ENCODE measurements at regions not wholly inside any gene's neighbourhood (a gene's known extent, or its start where the extent isn't known, plus 50 kb on each side); places are given as distances from the start of the nearest gene placed in this dataset.
"Not testable (repeated sequence)": the region's sequence is repeated elsewhere in the genome, so short reads cannot be mapped to it uniquely, and the experiment has no call there.

DNA sequence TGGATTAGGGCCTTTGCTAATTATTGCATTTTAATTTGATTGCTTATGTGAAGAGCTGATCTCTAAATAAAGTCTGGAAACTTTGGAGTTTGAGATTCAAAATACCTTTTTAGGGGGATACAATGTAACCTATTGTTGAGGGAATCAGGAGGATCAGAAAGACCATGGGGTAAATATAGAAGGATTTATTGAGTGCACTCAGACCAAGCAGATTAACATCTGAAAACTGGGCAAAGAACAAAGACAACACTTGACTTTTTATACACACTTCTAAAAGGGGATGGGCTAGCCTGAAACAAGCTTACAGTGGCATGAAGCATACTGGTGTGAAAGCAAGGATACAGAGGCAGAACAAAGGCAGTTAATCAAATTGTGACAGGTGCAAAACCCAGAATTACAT is 174.3 kb downstream of the MRPS30 start:
- DNase-seq (ENCODE audit: low read depth), result peak; percentile 0
- TF ChIP-seq, protein P1, sequence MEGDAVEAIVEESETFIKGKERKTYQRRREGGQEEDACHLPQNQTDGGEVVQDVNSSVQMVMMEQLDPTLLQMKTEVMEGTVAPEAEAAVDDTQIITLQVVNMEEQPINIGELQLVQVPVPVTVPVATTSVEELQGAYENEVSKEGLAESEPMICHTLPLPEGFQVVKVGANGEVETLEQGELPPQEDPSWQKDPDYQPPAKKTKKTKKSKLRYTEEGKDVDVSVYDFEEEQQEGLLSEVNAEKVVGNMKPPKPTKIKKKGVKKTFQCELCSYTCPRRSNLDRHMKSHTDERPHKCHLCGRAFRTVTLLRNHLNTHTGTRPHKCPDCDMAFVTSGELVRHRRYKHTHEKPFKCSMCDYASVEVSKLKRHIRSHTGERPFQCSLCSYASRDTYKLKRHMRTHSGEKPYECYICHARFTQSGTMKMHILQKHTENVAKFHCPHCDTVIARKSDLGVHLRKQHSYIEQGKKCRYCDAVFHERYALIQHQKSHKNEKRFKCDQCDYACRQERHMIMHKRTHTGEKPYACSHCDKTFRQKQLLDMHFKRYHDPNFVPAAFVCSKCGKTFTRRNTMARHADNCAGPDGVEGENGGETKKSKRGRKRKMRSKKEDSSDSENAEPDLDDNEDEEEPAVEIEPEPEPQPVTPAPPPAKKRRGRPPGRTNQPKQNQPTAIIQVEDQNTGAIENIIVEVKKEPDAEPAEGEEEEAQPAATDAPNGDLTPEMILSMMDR (conservative IDR thresholded peaks at IDR 0.05; ENCODE audit: control insufficient read depth, insufficient read depth, low read depth, low read length), result no peak
- no peak overlapping the region for H3K4me3 ChIP-seq (ENCODE audit: control insufficient read depth, low read depth, low read length)

DNA sequence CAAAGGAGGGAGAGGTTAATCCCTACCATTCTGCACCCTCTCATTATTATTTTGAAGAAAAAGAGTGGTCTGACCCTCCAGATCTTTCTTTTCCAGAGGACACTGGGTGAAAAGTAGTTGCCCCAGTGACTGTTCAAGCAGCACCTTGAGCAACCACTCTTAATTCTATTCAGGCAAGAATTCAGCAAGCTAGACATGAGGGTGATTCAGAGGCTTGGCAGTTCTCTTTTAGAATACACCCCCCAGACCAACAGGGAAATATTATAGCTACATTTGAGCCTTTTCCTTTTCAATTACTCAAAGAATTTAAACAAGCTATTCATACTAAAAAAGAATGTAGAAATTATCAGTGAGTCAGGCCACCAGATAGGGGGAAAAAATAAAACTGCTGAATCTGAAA is 178.3 kb downstream of the MRPS30 start:
- no peak overlapping the region for H3K4me3 ChIP-seq (ENCODE audit: control insufficient read depth, low read depth, low read length)
- DNase-seq (ENCODE audit: low read depth), result no peak
- TF ChIP-seq, protein P1 (conservative IDR thresholded peaks at IDR 0.05; ENCODE audit: control insufficient read depth, insufficient read depth, low read depth, low read length), result no peak

- TF ChIP-seq, protein P1 (conservative IDR thresholded peaks at IDR 0.05; ENCODE audit: control insufficient read depth, insufficient read depth, low read depth, low read length), result no peak
- no peak overlapping the region for H3K4me3 ChIP-seq (ENCODE audit: control insufficient read depth, low read depth, low read length)
- DNase-seq (ENCODE audit: low read depth), result no peak
Observed at GRCh38 chr5:44991693-44992092, 182.9 kb downstream of the MRPS30 start.

DNA sequence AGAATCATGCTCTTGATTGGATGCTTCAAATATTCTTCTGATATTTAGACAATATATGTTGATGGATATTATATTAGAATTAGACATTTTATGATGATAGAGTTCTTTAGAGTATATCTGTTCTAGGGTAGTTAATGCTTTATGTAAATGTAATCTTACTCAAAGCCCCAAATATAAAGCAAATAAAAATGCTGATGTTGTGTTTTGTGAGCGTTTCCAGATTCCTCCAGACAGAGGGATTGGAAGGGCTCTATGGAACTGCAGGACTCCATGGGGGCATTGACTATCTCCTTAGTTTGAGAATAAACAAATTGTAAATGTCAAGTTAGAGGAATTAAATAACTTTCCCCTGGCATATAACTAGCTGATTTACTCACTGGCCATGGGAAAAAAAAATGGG is 184.5 kb downstream of the MRPS30 start:
- TF ChIP-seq, protein P1 (conservative IDR thresholded peaks at IDR 0.05; ENCODE audit: control insufficient read depth, insufficient read depth, low read depth, low read length), result no peak
- no peak for DNase-seq (ENCODE audit: low read depth)
- no peak overlapping the region for H3K4me3 ChIP-seq (ENCODE audit: control insufficient read depth, low read depth, low read length)

GRCh38 chr5:44997506-44997905 is 188.8 kb downstream of the MRPS30 start:
- TF ChIP-seq, protein P1 (conservative IDR thresholded peaks at IDR 0.05; ENCODE audit: control insufficient read depth, insufficient read depth, low read depth, low read length), result no peak
- H3K4me3 ChIP-seq (ENCODE audit: control insufficient read depth, low read depth, low read length), result no peak overlapping the region
- DNase-seq (ENCODE audit: low read depth), result no peak

- DNase-seq (ENCODE audit: low read depth); H3K4me3 ChIP-seq (ENCODE audit: control insufficient read depth, low read depth, low read length): not testable (repeated sequence)
Observed at GRCh38 chr5:45007102-45007501, 198.4 kb downstream of the MRPS30 start.

DNA sequence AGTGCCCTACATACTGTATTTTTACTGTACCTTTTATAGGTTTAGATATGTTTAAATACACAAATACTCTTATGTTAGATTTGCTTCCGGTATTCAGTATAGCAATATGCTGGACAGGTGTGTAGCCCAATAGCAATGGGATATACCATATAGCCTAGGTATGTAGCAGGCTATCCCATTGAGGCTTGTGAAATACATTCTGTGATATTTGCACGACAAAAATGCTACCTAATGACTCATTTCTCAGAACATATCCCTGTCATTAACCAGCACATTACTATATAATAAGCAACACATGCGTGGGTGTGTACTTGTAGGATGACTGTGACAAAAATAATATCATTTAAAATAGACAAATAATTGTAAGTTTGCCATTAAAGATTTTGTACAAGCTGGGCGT is 208.8 kb downstream of the MRPS30 start:
- no peak overlapping the region for H3K4me3 ChIP-seq (ENCODE audit: control insufficient read depth, low read depth, low read length)
- no peak for DNase-seq (ENCODE audit: low read depth)
- TF ChIP-seq, protein P1 (conservative IDR thresholded peaks at IDR 0.05; ENCODE audit: control insufficient read depth, insufficient read depth, low read depth, low read length), result no peak
